Lower leg skin (tissue), 3 donors: ENCODE measurements at regions not wholly inside any gene's neighbourhood (a gene's known extent, or its start where the extent isn't known, plus 50 kb on each side); places are given as distances from the start of the nearest gene placed in this dataset.

Experiments used
- POLR2A ChIP-seq, 2 donors: fragments of 450-650 bp; IDR thresholded peaks; one replicate each; pipeline ENCODE4 v1.6.1; 2016 to 2017; ENCODE audit warnings: antibody characterized with exemption in 2 of 2, mild to moderate bottlenecking in 1 of 2, moderate library complexity in 1 of 2
- TF ChIP-seq, protein P1 (sequence below), 3 donors: fragments of 450-650 bp; IDR thresholded peaks; one replicate each; pipeline ENCODE4 v1.5.1; 2016; ENCODE audit warnings: antibody characterized with exemption in 3 of 3, mild to moderate bottlenecking in 3 of 3, moderate library complexity in 2 of 3

GRCh38 chr21:28790335-28790734 is 202.3 kb downstream of the LTN1 start:
- no peak for TF ChIP-seq POLR2A (IDR thresholded peaks at IDR 0.05)
- TF ChIP-seq, protein P1, sequence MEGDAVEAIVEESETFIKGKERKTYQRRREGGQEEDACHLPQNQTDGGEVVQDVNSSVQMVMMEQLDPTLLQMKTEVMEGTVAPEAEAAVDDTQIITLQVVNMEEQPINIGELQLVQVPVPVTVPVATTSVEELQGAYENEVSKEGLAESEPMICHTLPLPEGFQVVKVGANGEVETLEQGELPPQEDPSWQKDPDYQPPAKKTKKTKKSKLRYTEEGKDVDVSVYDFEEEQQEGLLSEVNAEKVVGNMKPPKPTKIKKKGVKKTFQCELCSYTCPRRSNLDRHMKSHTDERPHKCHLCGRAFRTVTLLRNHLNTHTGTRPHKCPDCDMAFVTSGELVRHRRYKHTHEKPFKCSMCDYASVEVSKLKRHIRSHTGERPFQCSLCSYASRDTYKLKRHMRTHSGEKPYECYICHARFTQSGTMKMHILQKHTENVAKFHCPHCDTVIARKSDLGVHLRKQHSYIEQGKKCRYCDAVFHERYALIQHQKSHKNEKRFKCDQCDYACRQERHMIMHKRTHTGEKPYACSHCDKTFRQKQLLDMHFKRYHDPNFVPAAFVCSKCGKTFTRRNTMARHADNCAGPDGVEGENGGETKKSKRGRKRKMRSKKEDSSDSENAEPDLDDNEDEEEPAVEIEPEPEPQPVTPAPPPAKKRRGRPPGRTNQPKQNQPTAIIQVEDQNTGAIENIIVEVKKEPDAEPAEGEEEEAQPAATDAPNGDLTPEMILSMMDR (IDR thresholded peaks at IDR 0.05), result no peak
